Activated T-cell treated with anti-CD3 and anti-CD28 coated beads for 24 hours (primary cell): ENCODE measurements at regions not wholly inside any gene's neighbourhood (a gene's known extent, or its start where the extent isn't known, plus 50 kb on each side); places are given as distances from the start of the nearest gene placed in this dataset.

Experiments
- DNase-seq: peaks from one replicate; pipeline ENCODE4 v3.0.0-alpha.2; 2020; ENCODE audit warnings: low read depth

- DNase-seq, result no peak
These were observed 313.2 kb downstream of the PIK3C3 start for GRCh38 chr18:42268186-42268725.

GRCh38 chr18:42268798-42269197, 313.8 kb downstream of the PIK3C3 start:
- DNase-seq, result no peak

GRCh38 chr18:42271647-42272414, 316.8 kb downstream of the PIK3C3 start:
- DNase-seq, result no peak

- DNase-seq, result no peak
These were observed 319.6 kb downstream of the PIK3C3 start for GRCh38 chr18:42274488-42275137.

- no peak for DNase-seq
These were observed 320.1 kb downstream of the PIK3C3 start for GRCh38 chr18:42275138-42275535.

GRCh38 chr18:42275949-42276730, 321.1 kb downstream of the PIK3C3 start:
- no peak for DNase-seq

- no peak for DNase-seq
These were observed 326.1 kb downstream of the PIK3C3 start for GRCh38 chr18:42281124-42281523.

GRCh38 chr18:42281851-42282250, 326.8 kb downstream of the PIK3C3 start:
- no peak for DNase-seq

- DNase-seq, result no peak
These were observed 332.0 kb downstream of the PIK3C3 start for GRCh38 chr18:42287047-42287446.

GRCh38 chr18:42288129-42288528, 333.1 kb downstream of the PIK3C3 start:
- DNase-seq, result no peak

GRCh38 chr18:42289526-42289925, 334.5 kb downstream of the PIK3C3 start:
- no peak for DNase-seq

GRCh38 chr18:42290318-42291307, 335.6 kb downstream of the PIK3C3 start:
- no peak for DNase-seq

GRCh38 chr18:42292654-42293053, 337.6 kb downstream of the PIK3C3 start:
- no peak for DNase-seq

- no peak for DNase-seq
These were observed 341.2 kb downstream of the PIK3C3 start for GRCh38 chr18:42296192-42296591.

- DNase-seq, result no peak
These were observed 341.7 kb downstream of the PIK3C3 start for GRCh38 chr18:42296723-42297122.

- DNase-seq, result peak; percentile 54
These were observed 344.0 kb downstream of the PIK3C3 start for GRCh38 chr18:42298759-42299675.

- DNase-seq, result no peak
These were observed 351.0 kb downstream of the PIK3C3 start for GRCh38 chr18:42305869-42306593.

GRCh38 chr18:42306594-42306980, 351.6 kb downstream of the PIK3C3 start:
- DNase-seq, result no peak

- DNase-seq, result no peak
These were observed 355.9 kb downstream of the PIK3C3 start for GRCh38 chr18:42310956-42311355.

GRCh38 chr18:42326752-42327151, 371.7 kb downstream of the PIK3C3 start:
- DNase-seq, result no peak
